ENCODE measurements at regions not wholly inside any gene's neighbourhood (a gene's known extent, or its start where the extent isn't known, plus 50 kb on each side); places are given as distances from the start of the nearest gene placed in this dataset.

- no peaks in the 10 kb centered on the region for H3K9me2 ChIP-seq (ENCODE audit: insufficient read depth)
- TF ChIP-seq SIN3A (IDR thresholded peaks at IDR 0.05; ENCODE audit: low read depth) (no peak), CTCF (IDR thresholded peaks at IDR 0.05 in 2 of 3, conservative IDR thresholded peaks at IDR 0.05 in 1 of 3; ENCODE audit: borderline replicate concordance in 1 of 3, insufficient read depth in 1 of 3, low read depth in 2 of 3, low read length in 2 of 3) (0 out of 6 replicates have a peak, but pooled peaks of 1 of the 3 experiments have one; percentile 5), EZH2phosphoT487 (IDR thresholded peaks at IDR 0.05; ENCODE audit: borderline replicate concordance) (no peak), CEBPB (IDR thresholded peaks at IDR 0.05; ENCODE audit: low read depth) (no peak), MAX (IDR thresholded peaks at IDR 0.05) (no peak), RAD21 (IDR thresholded peaks at IDR 0.05; ENCODE audit: low read depth) (peak; percentile 29; the same call in 1 of the 2 replicates), ELF1 (IDR thresholded peaks at IDR 0.05; ENCODE audit: borderline replicate concordance, low read depth) (no peak), ZFX (IDR thresholded peaks at IDR 0.05) (no peak), SRF (IDR thresholded peaks at IDR 0.05; ENCODE audit: low read depth) (no peak), ZNF274 (IDR thresholded peaks at IDR 0.05; ENCODE audit: low read depth, low read length) (no peak)
- H3K9me3 ChIP-seq (ENCODE audit: control insufficient read depth in 1 of 2, insufficient read depth in 1 of 2, low read depth in 1 of 2, low read length in 2 of 2), result no peaks in the 10 kb centered on the region
- H3K4me3 ChIP-seq (replicated peaks in 1 of 2; ENCODE audit: low read depth in 1 of 2, low read length in 2 of 2), result no peak overlapping the region
- H4K20me1 ChIP-seq (ENCODE audit: insufficient read depth), result no peaks in the 10 kb centered on the region
- no peak overlapping the region for H3K4me2 ChIP-seq (ENCODE audit: low read length)
- no peaks in the 10 kb centered on the region for H3K79me2 ChIP-seq (ENCODE audit: insufficient read depth, low read length)
- no peak for DNase-seq (ENCODE audit: low read depth, low spot score)
- no peak overlapping the region for H2AFZ ChIP-seq (ENCODE audit: low read depth, low read length, poor library complexity, severe bottlenecking)
- no peak overlapping the region for H3K27ac ChIP-seq (ENCODE audit: low read depth, low read length)
- no peaks in the 10 kb centered on the region for H3K27me3 ChIP-seq (ENCODE audit: insufficient read depth, low read length)
- H3K36me3 ChIP-seq (ENCODE audit: control insufficient read depth in 1 of 2, insufficient read depth in 2 of 2, low read length in 2 of 2), result no peaks in the 10 kb centered on the region
- ATAC-seq, result peak; percentile 53; the same call in 1 of the 2 replicates
- ChIA-PET CTCF (interaction anchor here (1.3 kb wide), 1 partner anchor 176 kb away, joined by 4 read pairs; no protein-coding TSS in a partner anchor), POLR2A (no interaction called here), RAD21 (ENCODE audit: low non-redundant PET in 1 of 2, low total read pairs in 2 of 2, uncharacterized antibody in 2 of 2, unreplicated experiment in 2 of 2) (interaction anchor here in 1 of 2 experiments (0.7 kb wide), 1 partner anchor 568 kb away, joined by 3 read pairs; no protein-coding TSS in a partner anchor)
- no TSS peak for BruUV-seq (replicated peaks)
- intact Hi-C loops (cut with micrococcal nuclease), result loop anchor here (10.0 kb wide), 1 partner anchor 750 kb away; no protein-coding TSS in a partner anchor
- H3K9ac ChIP-seq (ENCODE audit: low read length), result no peak overlapping the region
- H3K4me1 ChIP-seq (ENCODE audit: control insufficient read depth in 1 of 2, insufficient read depth in 2 of 2, low read length in 2 of 2), result no peaks in the 10 kb centered on the region
Observed at GRCh38 chr6:76684875-76685274, 612.4 kb upstream of the IMPG1 start.
